ENCODE measurements at regions not wholly inside any gene's neighbourhood (a gene's known extent, or its start where the extent isn't known, plus 50 kb on each side); places are given as distances from the start of the nearest gene placed in this dataset.

DNA sequence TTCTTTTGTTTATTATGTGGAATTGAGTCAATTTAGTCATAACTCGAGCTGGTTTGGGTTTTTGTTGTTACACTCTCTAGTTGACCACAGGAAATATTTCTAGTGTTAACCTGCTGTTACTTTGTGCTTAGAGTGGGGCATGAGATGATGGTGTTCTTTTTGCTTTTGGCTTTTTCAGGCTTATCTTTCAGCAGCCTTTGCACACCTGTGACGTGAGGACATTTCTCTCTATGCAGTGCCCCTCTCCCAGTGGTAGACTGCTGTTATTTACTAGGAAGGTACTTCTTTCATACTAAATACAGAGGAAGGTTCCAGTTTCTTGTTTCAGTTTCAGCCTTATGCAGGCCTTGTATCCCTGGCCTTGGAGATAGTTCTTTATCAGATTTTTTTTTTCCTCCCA, 766.8 kb upstream of the MAN1A1 start:
- Mint-ChIP-seq H3K4me3 (no peak overlapping the region), H3K4me1 (peaks cover 6% of the 10 kb centered on the region), H3K27ac (no peak overlapping the region), H3K9me3 (no peaks in the 10 kb centered on the region), H3K27me3 (ENCODE audit: insufficient read depth, low read depth, poor library complexity) (no peaks in the 10 kb centered on the region), H3K36me3 (ENCODE audit: low read depth) (no peaks in the 10 kb centered on the region)
- TF ChIP-seq NANOG (IDR thresholded peaks at IDR 0.05; ENCODE audit: borderline replicate concordance) (no peak), ZNF331 (CRISPR knock-in tag; IDR thresholded peaks at IDR 0.05; ENCODE audit: low read depth) (no peak), EZH2phosphoT487 (IDR thresholded peaks at IDR 0.05; ENCODE audit: unreplicated experiment) (no peak), POLR2AphosphoS5 (IDR thresholded peaks at IDR 0.05; ENCODE audit: low read depth) (no peak), JUNB (IDR thresholded peaks at IDR 0.05; ENCODE audit: unreplicated experiment) (no peak), EZH2 (IDR thresholded peaks at IDR 0.05; ENCODE audit: low read depth, unreplicated experiment) (no peak), STAT1 (IDR thresholded peaks at IDR 0.05; ENCODE audit: unreplicated experiment) (no peak)
- TF ChIP-seq, protein P1, sequence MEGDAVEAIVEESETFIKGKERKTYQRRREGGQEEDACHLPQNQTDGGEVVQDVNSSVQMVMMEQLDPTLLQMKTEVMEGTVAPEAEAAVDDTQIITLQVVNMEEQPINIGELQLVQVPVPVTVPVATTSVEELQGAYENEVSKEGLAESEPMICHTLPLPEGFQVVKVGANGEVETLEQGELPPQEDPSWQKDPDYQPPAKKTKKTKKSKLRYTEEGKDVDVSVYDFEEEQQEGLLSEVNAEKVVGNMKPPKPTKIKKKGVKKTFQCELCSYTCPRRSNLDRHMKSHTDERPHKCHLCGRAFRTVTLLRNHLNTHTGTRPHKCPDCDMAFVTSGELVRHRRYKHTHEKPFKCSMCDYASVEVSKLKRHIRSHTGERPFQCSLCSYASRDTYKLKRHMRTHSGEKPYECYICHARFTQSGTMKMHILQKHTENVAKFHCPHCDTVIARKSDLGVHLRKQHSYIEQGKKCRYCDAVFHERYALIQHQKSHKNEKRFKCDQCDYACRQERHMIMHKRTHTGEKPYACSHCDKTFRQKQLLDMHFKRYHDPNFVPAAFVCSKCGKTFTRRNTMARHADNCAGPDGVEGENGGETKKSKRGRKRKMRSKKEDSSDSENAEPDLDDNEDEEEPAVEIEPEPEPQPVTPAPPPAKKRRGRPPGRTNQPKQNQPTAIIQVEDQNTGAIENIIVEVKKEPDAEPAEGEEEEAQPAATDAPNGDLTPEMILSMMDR (conservative IDR thresholded peaks at IDR 0.05; ENCODE audit: low read depth in 2 of 2) = no peak
- TF ChIP-seq, protein P2, sequence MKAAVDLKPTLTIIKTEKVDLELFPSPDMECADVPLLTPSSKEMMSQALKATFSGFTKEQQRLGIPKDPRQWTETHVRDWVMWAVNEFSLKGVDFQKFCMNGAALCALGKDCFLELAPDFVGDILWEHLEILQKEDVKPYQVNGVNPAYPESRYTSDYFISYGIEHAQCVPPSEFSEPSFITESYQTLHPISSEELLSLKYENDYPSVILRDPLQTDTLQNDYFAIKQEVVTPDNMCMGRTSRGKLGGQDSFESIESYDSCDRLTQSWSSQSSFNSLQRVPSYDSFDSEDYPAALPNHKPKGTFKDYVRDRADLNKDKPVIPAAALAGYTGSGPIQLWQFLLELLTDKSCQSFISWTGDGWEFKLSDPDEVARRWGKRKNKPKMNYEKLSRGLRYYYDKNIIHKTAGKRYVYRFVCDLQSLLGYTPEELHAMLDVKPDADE (IDR thresholded peaks at IDR 0.05) = no peak
- TF ChIP-seq, protein P3, sequence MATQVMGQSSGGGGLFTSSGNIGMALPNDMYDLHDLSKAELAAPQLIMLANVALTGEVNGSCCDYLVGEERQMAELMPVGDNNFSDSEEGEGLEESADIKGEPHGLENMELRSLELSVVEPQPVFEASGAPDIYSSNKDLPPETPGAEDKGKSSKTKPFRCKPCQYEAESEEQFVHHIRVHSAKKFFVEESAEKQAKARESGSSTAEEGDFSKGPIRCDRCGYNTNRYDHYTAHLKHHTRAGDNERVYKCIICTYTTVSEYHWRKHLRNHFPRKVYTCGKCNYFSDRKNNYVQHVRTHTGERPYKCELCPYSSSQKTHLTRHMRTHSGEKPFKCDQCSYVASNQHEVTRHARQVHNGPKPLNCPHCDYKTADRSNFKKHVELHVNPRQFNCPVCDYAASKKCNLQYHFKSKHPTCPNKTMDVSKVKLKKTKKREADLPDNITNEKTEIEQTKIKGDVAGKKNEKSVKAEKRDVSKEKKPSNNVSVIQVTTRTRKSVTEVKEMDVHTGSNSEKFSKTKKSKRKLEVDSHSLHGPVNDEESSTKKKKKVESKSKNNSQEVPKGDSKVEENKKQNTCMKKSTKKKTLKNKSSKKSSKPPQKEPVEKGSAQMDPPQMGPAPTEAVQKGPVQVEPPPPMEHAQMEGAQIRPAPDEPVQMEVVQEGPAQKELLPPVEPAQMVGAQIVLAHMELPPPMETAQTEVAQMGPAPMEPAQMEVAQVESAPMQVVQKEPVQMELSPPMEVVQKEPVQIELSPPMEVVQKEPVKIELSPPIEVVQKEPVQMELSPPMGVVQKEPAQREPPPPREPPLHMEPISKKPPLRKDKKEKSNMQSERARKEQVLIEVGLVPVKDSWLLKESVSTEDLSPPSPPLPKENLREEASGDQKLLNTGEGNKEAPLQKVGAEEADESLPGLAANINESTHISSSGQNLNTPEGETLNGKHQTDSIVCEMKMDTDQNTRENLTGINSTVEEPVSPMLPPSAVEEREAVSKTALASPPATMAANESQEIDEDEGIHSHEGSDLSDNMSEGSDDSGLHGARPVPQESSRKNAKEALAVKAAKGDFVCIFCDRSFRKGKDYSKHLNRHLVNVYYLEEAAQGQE (IDR thresholded peaks at IDR 0.05; ENCODE audit: unreplicated experiment) = no peak
- TF ChIP-seq, protein P4, sequence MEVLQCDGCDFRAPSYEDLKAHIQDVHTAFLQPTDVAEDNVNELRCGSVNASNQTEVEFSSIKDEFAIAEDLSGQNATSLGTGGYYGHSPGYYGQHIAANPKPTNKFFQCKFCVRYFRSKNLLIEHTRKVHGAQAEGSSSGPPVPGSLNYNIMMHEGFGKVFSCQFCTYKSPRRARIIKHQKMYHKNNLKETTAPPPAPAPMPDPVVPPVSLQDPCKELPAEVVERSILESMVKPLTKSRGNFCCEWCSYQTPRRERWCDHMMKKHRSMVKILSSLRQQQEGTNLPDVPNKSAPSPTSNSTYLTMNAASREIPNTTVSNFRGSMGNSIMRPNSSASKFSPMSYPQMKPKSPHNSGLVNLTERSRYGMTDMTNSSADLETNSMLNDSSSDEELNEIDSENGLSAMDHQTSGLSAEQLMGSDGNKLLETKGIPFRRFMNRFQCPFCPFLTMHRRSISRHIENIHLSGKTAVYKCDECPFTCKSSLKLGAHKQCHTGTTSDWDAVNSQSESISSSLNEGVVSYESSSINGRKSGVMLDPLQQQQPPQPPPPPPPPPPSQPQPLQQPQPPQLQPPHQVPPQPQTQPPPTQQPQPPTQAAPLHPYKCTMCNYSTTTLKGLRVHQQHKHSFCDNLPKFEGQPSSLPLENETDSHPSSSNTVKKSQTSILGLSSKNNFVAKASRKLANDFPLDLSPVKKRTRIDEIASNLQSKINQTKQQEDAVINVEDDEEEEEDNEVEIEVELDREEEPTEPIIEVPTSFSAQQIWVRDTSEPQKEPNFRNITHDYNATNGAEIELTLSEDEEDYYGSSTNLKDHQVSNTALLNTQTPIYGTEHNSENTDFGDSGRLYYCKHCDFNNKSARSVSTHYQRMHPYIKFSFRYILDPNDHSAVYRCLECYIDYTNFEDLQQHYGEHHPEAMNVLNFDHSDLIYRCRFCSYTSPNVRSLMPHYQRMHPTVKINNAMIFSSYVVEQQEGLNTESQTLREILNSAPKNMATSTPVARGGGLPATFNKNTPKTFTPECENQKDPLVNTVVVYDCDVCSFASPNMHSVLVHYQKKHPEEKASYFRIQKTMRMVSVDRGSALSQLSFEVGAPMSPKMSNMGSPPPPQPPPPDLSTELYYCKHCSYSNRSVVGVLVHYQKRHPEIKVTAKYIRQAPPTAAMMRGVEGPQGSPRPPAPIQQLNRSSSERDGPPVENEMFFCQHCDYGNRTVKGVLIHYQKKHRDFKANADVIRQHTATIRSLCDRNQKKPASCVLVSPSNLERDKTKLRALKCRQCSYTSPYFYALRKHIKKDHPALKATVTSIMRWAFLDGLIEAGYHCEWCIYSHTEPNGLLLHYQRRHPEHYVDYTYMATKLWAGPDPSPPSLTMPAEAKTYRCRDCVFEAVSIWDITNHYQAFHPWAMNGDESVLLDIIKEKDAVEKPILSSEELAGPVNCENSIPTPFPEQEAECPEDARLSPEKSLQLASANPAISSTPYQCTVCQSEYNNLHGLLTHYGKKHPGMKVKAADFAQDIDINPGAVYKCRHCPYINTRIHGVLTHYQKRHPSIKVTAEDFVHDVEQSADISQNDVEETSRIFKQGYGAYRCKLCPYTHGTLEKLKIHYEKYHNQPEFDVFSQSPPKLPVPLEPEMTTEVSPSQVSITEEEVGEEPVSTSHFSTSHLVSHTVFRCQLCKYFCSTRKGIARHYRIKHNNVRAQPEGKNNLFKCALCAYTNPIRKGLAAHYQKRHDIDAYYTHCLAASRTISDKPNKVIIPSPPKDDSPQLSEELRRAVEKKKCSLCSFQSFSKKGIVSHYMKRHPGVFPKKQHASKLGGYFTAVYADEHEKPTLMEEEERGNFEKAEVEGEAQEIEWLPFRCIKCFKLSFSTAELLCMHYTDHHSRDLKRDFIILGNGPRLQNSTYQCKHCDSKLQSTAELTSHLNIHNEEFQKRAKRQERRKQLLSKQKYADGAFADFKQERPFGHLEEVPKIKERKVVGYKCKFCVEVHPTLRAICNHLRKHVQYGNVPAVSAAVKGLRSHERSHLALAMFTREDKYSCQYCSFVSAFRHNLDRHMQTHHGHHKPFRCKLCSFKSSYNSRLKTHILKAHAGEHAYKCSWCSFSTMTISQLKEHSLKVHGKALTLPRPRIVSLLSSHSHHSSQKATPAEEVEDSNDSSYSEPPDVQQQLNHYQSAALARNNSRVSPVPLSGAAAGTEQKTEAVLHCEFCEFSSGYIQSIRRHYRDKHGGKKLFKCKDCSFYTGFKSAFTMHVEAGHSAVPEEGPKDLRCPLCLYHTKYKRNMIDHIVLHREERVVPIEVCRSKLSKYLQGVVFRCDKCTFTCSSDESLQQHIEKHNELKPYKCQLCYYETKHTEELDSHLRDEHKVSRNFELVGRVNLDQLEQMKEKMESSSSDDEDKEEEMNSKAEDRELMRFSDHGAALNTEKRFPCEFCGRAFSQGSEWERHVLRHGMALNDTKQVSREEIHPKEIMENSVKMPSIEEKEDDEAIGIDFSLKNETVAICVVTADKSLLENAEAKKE (CRISPR knock-in tag; IDR thresholded peaks at IDR 0.05) = no peak
- Histone ChIP-seq H3K79me2 (replicated peaks; ENCODE audit: insufficient read depth) (no peaks in the 10 kb centered on the region), H3K27me3 (ENCODE audit: insufficient read depth) (no peaks in the 10 kb centered on the region), H3K27ac (ENCODE audit: low read depth) (no peak overlapping the region), H3K9me2 (ENCODE audit: insufficient read depth) (no peaks in the 10 kb centered on the region), H3K4me3 (no peak overlapping the region), H3K36me3 (ENCODE audit: insufficient read depth) (no peaks in the 10 kb centered on the region), H4K20me1 (replicated peaks; ENCODE audit: insufficient read depth) (0 out of 2 replicates have a peak, but pooled peaks cover 2% of the 10 kb centered on the region), H3K4me1 (ENCODE audit: insufficient read depth) (0 out of 2 replicates have a peak, but pooled peaks cover 7% of the 10 kb centered on the region), H3F3A (replicated peaks; ENCODE audit: low read depth) (no peaks in the 10 kb centered on the region), H3K4me2 (no peak overlapping the region), H2AFZ (no peak overlapping the region)
- no peak for ATAC-seq
- no peak for DNase-seq (ENCODE audit: low spot score)
